PC-9 (cell line): ENCODE measurements at regions not wholly inside any gene's neighbourhood (a gene's known extent, or its start where the extent isn't known, plus 50 kb on each side); places are given as distances from the start of the nearest gene placed in this dataset.

Experiments
- BruUV-seq: library from RNA; stranded (reverse); fragments of 400-500 nt; replicated peaks from 2 replicates; lab custom pipeline; 2021; lab: Mats Ljungman, UMichigan
- CTCF ChIA-PET: fragments of 300-600 bp; sonication (Branson Sonifier 250); formaldehyde crosslinking; loops from one replicate; lab custom pipeline; 2022; ENCODE audit warnings: antibody characterized with exemption; lab: Charles Lee
- POLR2A ChIA-PET: fragments of 300-600 bp; sonication (Branson Sonifier 250); formaldehyde crosslinking; loops from one replicate; lab custom pipeline; 2022; ENCODE audit warnings: antibody characterized with exemption; ENCODE audit not compliant: unreplicated experiment; lab: Charles Lee
- DNase-seq, 2 experiments: peaks; one replicate each; pipeline versions ENCODE4 v3.0.0 to v3.0.0-alpha.2; 2015 to 2022; ENCODE audit warnings: mixed read lengths in 1 of 2
- H2AFZ ChIP-seq: fragments of 200-600 bp; sonication (generic); 2 replicates; pipeline ENCODE4 v1.8.1; 2017; ENCODE audit warnings: antibody characterized with exemption
- H3F3A ChIP-seq: fragments of 200-600 bp; sonication (generic); 2 replicates; pipeline ENCODE4 v1.8.1; 2017; ENCODE audit warnings: antibody characterized with exemption, mild to moderate bottlenecking, low read depth; ENCODE audit not compliant: insufficient read depth
- H3K27ac ChIP-seq: fragments of 200-600 bp; sonication (generic); 2 replicates; pipeline ENCODE4 v1.6.1; 2016; ENCODE audit warnings: mixed run types
- H3K27me3 ChIP-seq: fragments of 200-600 bp; sonication (generic); 2 replicates; pipeline ENCODE4 v1.6.1; 2016; ENCODE audit warnings: low read depth, mixed run types; ENCODE audit not compliant: insufficient read depth
- H3K36me3 ChIP-seq: fragments of 200-600 bp; sonication (generic); 2 replicates; pipeline ENCODE4 v1.6.1; 2016; ENCODE audit warnings: low read depth, mixed run types
- H3K4me1 ChIP-seq: fragments of 200-600 bp; sonication (generic); replicated peaks from 2 replicates; pipeline ENCODE4 v1.6.1; 2016; ENCODE audit warnings: mixed run types; ENCODE audit not compliant: insufficient read depth
- H3K4me2 ChIP-seq: fragments of 200-600 bp; sonication (generic); 2 replicates; pipeline ENCODE4 v1.6.1; 2017; ENCODE audit warnings: mixed run types
- H3K4me3 ChIP-seq: fragments of 200-600 bp; sonication (generic); 2 replicates; pipeline ENCODE4 v1.6.1; 2016; ENCODE audit warnings: mixed run types
- H3K79me2 ChIP-seq: fragments of 200-600 bp; sonication (generic); 2 replicates; pipeline ENCODE4 v1.6.1; 2017; ENCODE audit warnings: low read depth, mixed run types
- H3K9me2 ChIP-seq: fragments of 200-600 bp; sonication (generic); 2 replicates; pipeline ENCODE4 v1.8.1; 2017; ENCODE audit warnings: mild to moderate bottlenecking; ENCODE audit not compliant: insufficient read depth
- H3K9me3 ChIP-seq: fragments of 200-600 bp; sonication (generic); 2 replicates; pipeline ENCODE4 v1.8.1; 2016; ENCODE audit warnings: low read depth; ENCODE audit not compliant: insufficient read depth
- H4K20me1 ChIP-seq: fragments of 200-600 bp; sonication (generic); 2 replicates; pipeline ENCODE4 v1.8.1; 2017; ENCODE audit not compliant: insufficient read depth
- CTCF ChIP-seq: fragments of 200-600 bp; sonication (generic); conservative IDR thresholded peaks from 2 replicates; pipeline ENCODE4 v1.6.1; 2017; ENCODE audit warnings: mixed run types, antibody characterized with exemption, mild to moderate bottlenecking, moderate library complexity
- EZH2 ChIP-seq: fragments of 200-600 bp; sonication (generic); IDR thresholded peaks from 2 replicates; pipeline ENCODE4 v1.8.0; 2017; ENCODE audit warnings: antibody characterized with exemption, low read depth
- intact Hi-C: fragments of 100-400 bp; cut with micrococcal nuclease; formaldehyde crosslinking; loops from one replicate; pipeline ENCODE4 v1.10.0; 2022; ENCODE audit not compliant: unreplicated experiment

DNA sequence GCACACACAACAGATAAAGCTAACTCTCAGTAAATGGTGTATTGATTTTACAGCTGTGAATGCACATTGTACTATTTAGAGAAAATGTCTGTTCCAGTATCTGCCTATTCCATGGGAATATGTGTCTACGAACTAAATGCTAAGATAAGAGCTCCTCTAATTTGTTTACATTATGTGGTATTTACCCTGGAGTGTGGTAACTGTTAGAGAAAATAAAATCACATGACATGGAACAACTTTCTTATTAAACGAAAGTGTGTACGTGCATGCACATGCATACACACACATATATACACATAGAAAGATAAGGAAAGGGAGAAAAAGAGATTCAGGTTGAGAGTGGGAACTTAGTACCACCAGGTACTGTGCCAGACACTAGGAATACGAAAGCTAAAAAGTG is 1151.7 kb upstream of the TENM4 start:
- Histone ChIP-seq H3K79me2 (no peaks in the 10 kb centered on the region), H3K27me3 (no peaks in the 10 kb centered on the region), H3K4me3 (no peak overlapping the region), H3F3A (peaks cover 6% of the 10 kb centered on the region), H2AFZ (no peak overlapping the region), H3K4me1 (peaks cover 19% of the 10 kb centered on the region), H3K27ac (no peak overlapping the region), H3K9me2 (no peaks in the 10 kb centered on the region), H3K4me2 (no peak overlapping the region), H3K9me3 (peaks cover 10% of the 10 kb centered on the region; the same call in 1 of the 2 replicates), H4K20me1 (no peaks in the 10 kb centered on the region), H3K36me3 (no peaks in the 10 kb centered on the region)
- ChIA-PET POLR2A (no interaction called here), CTCF (no interaction called here)
- no peak for DNase-seq
- intact Hi-C loops: loop anchor here (5.0 to 10.0 kb wide), 2 partner anchors 295 to 428 kb away; no protein-coding TSS in a partner anchor
- BruUV-seq: no TSS peak
- TF ChIP-seq EZH2 (no peak), CTCF (no peak)

- Histone ChIP-seq H2AFZ (no peak overlapping the region), H3K9me3 (no peaks in the 10 kb centered on the region; the same call in 1 of the 2 replicates), H3K27me3 (no peaks in the 10 kb centered on the region), H3K4me2 (no peak overlapping the region), H4K20me1 (no peaks in the 10 kb centered on the region), H3K4me1 (no peaks in the 10 kb centered on the region), H3K27ac (no peak overlapping the region), H3K36me3 (no peaks in the 10 kb centered on the region), H3K4me3 (no peak overlapping the region), H3K9me2 (no peaks in the 10 kb centered on the region), H3F3A (no peaks in the 10 kb centered on the region), H3K79me2 (no peaks in the 10 kb centered on the region)
- DNase-seq: no peak
- intact Hi-C loops: no loop called here
- ChIA-PET CTCF (no interaction called here), POLR2A (interaction anchor here (0.8 kb wide), 1 partner anchor 9 kb away, joined by 4 read pairs; no protein-coding TSS in a partner anchor)
- BruUV-seq: no TSS peak
- TF ChIP-seq EZH2 (no peak), CTCF (no peak)
These were observed 1147.1 kb upstream of the TENM4 start for GRCh38 chr11:80587906-80588305.

GRCh38 chr11:80586464-80586863 is 1145.6 kb upstream of the TENM4 start:
- DNase-seq: peak; percentile 40 to 47

More at GRCh38 chr11:80586464-80586863, 1145.6 kb upstream of the TENM4 start:
- Histone ChIP-seq H3K79me2 (no peaks in the 10 kb centered on the region), H3K9me3 (no peaks in the 10 kb centered on the region; the same call in 1 of the 2 replicates), H3K4me1 (no peaks in the 10 kb centered on the region), H3K27ac (no peak overlapping the region), H3K27me3 (no peaks in the 10 kb centered on the region), H3K4me2 (no peak overlapping the region), H3K9me2 (no peaks in the 10 kb centered on the region), H3F3A (no peaks in the 10 kb centered on the region), H4K20me1 (no peaks in the 10 kb centered on the region), H3K36me3 (no peaks in the 10 kb centered on the region), H3K4me3 (no peak overlapping the region), H2AFZ (no peak overlapping the region)
- POLR2A ChIA-PET: no interaction called here
- CTCF ChIA-PET: no interaction called here
- intact Hi-C loops: no loop called here
- no TSS peak for BruUV-seq
- TF ChIP-seq EZH2: no peak
- no peak for TF ChIP-seq CTCF
